Progenitor cell of endocrine pancreas (in vitro differentiated cells): ENCODE measurements at regions not wholly inside any gene's neighbourhood (a gene's known extent, or its start where the extent isn't known, plus 50 kb on each side); places are given as distances from the start of the nearest gene placed in this dataset.

ENCODE experiments used
- DNase-seq: peaks from one replicate; pipeline ENCODE4 v3.0.0; 2021; ENCODE audit warnings: low spot score; ENCODE audit not compliant: unreplicated experiment
- H3K27ac Mint-ChIP-seq: 2 replicates; pipeline ENCODE4 v1.8.0; 2021; ENCODE audit warnings: mild to moderate bottlenecking, moderate library complexity, mixed read lengths
- H3K27me3 Mint-ChIP-seq: 2 replicates; pipeline ENCODE4 v1.8.0; 2021; ENCODE audit warnings: mixed read lengths
- H3K36me3 Mint-ChIP-seq: 2 replicates; pipeline ENCODE4 v1.8.0; 2022; ENCODE audit warnings: mixed read lengths; ENCODE audit not compliant: insufficient read depth
- H3K4me1 Mint-ChIP-seq: 2 replicates; pipeline ENCODE4 v1.8.0; 2021; ENCODE audit warnings: low read depth, mixed read lengths
- H3K4me3 Mint-ChIP-seq: 2 replicates; pipeline ENCODE4 v1.8.0; 2021; ENCODE audit warnings: low read depth, mild to moderate bottlenecking, moderate library complexity, mixed read lengths
- H3K9me3 Mint-ChIP-seq: 2 replicates; pipeline ENCODE4 v1.8.0; 2021; ENCODE audit warnings: low read depth, mixed read lengths
- CTCF ChIP-seq: fragments of 200-600 bp; sonication (generic); IDR thresholded peaks from one replicate; pipeline ENCODE4 v1.5.0; 2021; ENCODE audit warnings: antibody characterized with exemption, mild to moderate bottlenecking; ENCODE audit not compliant: unreplicated experiment

GRCh38 chr7:114026486-114027089 is 107.8 kb upstream of the PPP1R3A start:
- H3K9me3 Mint-ChIP-seq, result no peaks in the 10 kb centered on the region
- no peak overlapping the region for H3K27ac Mint-ChIP-seq
- H3K4me3 Mint-ChIP-seq, result no peak overlapping the region
- TF ChIP-seq CTCF, result peak; percentile 88
- H3K4me1 Mint-ChIP-seq, result no peaks in the 10 kb centered on the region
- DNase-seq, result no peak
- no peaks in the 10 kb centered on the region for H3K36me3 Mint-ChIP-seq
- H3K27me3 Mint-ChIP-seq, result no peaks in the 10 kb centered on the region

GRCh38 chr7:114021135-114021534 is 102.3 kb upstream of the PPP1R3A start:
- Mint-ChIP-seq H3K4me1 (no peaks in the 10 kb centered on the region), H3K9me3 (no peaks in the 10 kb centered on the region), H3K4me3 (no peak overlapping the region), H3K27me3 (no peaks in the 10 kb centered on the region), H3K27ac (no peak overlapping the region), H3K36me3 (no peaks in the 10 kb centered on the region)
- TF ChIP-seq CTCF, result no peak
- DNase-seq, result no peak

GRCh38 chr7:114008696-114009095 is 89.9 kb upstream of the PPP1R3A start:
- no peak overlapping the region for H3K27ac Mint-ChIP-seq
- H3K4me1 Mint-ChIP-seq, result no peaks in the 10 kb centered on the region
- peaks cover 3% of the 10 kb centered on the region for H3K27me3 Mint-ChIP-seq
- H3K4me3 Mint-ChIP-seq, result no peak overlapping the region
- no peak for TF ChIP-seq CTCF
- DNase-seq, result no peak
- peaks cover 3% of the 10 kb centered on the region for H3K9me3 Mint-ChIP-seq
- H3K36me3 Mint-ChIP-seq, result no peaks in the 10 kb centered on the region

- Mint-ChIP-seq H3K36me3 (no peaks in the 10 kb centered on the region), H3K27ac (no peak overlapping the region), H3K27me3 (peaks cover 3% of the 10 kb centered on the region), H3K4me3 (no peak overlapping the region), H3K4me1 (no peaks in the 10 kb centered on the region), H3K9me3 (peaks cover 13% of the 10 kb centered on the region)
- no peak for TF ChIP-seq CTCF
- no peak for DNase-seq
Observed at GRCh38 chr7:114007386-114007785, 88.6 kb upstream of the PPP1R3A start.

GRCh38 chr7:113998934-113999333 is 80.1 kb upstream of the PPP1R3A start:
- Mint-ChIP-seq H3K27me3 (no peaks in the 10 kb centered on the region), H3K9me3 (peaks cover 27% of the 10 kb centered on the region), H3K4me3 (no peak overlapping the region), H3K36me3 (no peaks in the 10 kb centered on the region), H3K27ac (no peak overlapping the region), H3K4me1 (no peaks in the 10 kb centered on the region)
- no peak for DNase-seq
- no peak for TF ChIP-seq CTCF
